AG20443 (cell line): ENCODE measurements at regions not wholly inside any gene's neighbourhood (a gene's known extent, or its start where the extent isn't known, plus 50 kb on each side); places are given as distances from the start of the nearest gene placed in this dataset.
"Not testable (repeated sequence)": the region's sequence is repeated elsewhere in the genome, so short reads cannot be mapped to it uniquely, and the experiment has no call there.

Source experiments
- DNase-seq: peaks from one replicate; pipeline ENCODE4 v3.0.0; 2012; ENCODE audit warnings: low spot score, mixed read lengths

GRCh38 chr6:9186148-9186547 lies 750.8 kb upstream of the SLC35B3 start:
- no peak for DNase-seq

DNA sequence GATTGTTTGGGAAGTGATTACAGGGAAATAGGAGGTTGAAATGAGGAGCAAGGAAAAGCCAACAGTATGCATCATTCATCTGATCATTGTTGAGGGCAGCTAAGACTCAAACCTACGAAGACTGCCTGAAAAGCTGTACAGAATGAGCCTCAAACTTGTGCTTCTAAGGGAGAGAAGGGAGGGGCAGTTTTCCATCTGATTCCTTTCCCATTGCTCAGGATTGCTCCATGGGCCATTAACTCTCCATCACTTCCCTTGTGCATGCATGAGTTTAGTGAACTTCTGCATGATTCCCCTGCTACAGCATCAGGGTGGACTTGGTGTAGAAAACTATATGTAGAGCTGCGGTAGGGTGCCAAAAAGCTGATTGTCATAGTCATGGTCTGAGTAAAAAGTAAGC lies 742.7 kb upstream of the SLC35B3 start:
- DNase-seq: no peak

- DNase-seq: no peak
These were observed 737.9 kb upstream of the SLC35B3 start for GRCh38 chr6:9173229-9173628.

DNA sequence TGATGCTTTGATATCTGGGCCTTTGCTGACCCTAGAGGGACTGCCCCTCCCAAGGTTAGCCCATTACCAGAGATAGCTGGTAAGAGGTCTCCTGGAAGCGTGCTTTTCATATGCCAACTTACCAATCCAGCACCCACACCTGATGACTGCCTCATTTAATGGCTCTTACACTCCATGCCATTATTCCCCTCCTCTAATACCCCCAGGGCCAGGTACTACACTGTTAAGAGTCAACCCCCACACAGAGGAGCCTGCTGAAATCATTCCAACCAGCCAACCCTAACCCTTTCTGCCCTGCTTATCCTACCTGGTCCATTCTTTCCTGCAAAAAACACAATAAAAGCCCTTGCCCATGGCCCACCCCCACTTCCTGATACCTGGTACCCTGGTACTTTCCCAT lies 736.8 kb upstream of the SLC35B3 start:
- DNase-seq: no peak

DNA sequence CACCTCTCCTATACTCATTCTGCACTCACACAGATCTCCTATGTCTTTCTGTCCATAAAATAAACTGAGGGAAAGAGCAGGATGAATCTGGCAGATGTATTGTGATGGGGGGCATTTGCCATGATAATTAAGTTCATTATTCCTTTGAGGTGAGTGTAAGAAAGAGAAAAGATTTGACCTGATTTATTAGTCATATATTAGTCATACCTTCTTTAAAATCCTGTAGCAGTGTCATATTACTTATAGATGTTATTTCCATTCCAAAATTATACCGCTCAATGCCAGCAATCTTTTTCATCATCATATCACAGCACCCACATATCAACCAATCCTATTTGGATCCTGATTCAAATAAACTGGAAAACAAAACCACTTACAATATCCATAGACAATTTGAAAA lies 733.3 kb upstream of the SLC35B3 start:
- no peak for DNase-seq

DNA sequence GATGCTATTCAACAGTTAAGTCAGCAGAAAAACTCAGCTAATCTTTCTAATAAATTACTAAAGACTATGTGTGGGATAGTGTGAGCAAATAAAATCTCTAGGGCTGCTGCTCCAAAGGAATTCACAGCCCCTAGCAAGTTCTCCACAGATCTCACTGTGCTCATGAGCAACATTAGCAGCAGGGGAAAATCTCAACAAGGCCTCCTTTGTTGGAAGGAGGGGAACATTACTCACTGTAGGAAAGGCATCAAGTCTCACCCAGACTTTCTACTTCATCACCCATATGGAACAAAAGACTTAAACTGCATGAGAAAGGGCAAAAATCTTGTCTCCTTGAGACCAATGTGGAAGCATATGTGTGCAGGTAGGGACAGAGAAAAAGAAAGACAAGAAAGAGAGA lies 726.4 kb upstream of the SLC35B3 start:
- no peak for DNase-seq

DNA sequence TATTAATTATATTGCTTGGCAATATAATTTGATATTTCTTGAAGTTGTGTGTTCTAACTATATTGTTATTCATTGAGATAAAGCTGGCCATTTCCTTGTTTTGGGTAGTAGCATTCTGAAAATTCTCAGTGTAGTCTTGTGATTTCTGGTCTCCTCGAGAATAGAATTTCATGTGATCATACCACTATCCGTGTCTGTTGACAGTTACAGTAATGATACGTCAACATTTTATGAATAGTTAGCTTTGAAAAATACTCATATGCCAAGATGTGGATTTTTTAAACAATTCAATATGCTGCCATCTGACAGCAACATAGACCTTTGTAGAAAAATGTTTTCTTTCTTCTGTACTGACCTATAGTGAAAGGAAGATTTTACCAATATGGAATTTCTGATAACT lies 723.7 kb upstream of the SLC35B3 start:
- DNase-seq: no peak

DNA sequence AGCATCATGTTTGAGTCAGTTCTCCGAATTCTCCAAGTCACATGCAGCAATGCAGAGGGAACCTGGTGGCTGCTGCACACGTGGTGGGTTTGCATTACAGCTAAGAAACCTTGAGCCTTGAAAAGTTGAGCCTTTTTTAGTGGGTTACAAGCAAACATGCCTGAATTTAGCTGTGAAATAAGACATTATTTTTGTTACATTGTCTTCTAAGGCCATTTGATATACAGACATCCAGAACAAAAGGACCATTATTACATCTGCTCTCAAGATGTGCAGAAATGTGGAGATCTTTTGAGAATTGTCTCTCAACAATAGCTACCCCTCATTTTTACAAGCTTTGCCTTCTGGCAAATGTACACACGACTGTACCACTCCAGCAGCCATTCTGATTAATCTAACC lies 720.5 kb upstream of the SLC35B3 start:
- no peak for DNase-seq

DNA sequence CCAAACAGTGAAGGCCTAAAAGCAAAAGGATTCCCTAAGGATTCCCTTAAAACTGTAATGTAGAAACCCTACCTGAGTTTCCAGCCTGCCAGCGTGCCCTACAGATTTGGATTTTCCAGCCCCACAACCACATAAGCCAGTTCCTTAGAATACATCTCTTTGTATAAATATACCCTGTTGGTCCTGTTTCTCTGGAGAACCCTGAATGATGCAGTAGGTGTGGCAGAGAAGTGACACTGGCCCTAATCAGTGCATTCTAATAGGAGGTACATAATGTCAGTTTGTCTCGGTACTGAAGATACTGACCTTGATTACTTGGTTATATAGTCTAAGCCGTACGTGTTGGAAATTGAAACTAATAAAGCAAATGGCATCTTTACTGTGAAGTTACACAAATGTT lies 707.8 kb upstream of the SLC35B3 start:
- DNase-seq: no peak

- peak; percentile 21 for DNase-seq
These were observed 705.7 kb upstream of the SLC35B3 start for GRCh38 chr6:9140951-9141460.

- DNase-seq: peak; percentile 22
These were observed 704.8 kb upstream of the SLC35B3 start for GRCh38 chr6:9140172-9140571.

GRCh38 chr6:9139746-9140145 lies 704.4 kb upstream of the SLC35B3 start:
- DNase-seq: peak; percentile 79

DNA sequence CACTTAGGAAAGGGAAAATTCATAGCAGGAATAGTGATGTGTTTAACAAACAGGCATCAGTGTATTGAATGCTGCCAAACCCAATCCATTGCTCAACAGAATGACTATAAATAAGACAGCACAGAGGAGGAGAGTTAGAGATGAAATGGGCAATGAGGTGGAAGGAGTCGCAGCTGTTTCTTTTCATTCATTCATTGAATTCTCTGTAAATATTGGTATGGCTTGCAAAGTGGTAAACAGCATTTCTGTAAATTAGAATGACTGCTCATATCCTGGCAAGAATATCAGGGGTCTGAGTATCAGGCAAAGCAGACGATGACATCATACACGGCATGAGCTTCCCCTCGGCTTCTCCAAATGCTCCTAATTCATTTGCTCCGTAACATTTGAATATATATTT lies 703.6 kb upstream of the SLC35B3 start:
- DNase-seq: peak; percentile 37

- DNase-seq: no peak
These were observed 700.9 kb upstream of the SLC35B3 start for GRCh38 chr6:9136141-9136822.

DNA sequence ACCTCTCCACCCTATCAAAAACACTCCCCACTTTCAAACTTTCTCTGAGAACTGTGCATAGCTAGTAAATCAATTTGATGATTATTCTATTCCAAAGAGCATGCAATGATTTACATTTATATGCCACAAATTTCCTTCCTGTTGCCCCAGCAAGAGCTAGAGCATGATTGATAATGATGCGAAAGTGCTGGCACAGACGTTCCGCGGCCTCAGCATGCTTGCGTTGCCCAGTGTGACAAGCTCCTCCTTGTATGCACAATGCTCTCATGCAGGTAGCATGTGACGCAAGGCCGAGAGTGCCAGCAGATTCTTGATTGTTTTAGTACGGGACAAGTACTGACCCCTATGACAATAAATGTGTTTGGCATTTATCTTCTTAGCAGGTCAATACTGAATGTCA lies 696.3 kb upstream of the SLC35B3 start:
- no peak for DNase-seq

DNA sequence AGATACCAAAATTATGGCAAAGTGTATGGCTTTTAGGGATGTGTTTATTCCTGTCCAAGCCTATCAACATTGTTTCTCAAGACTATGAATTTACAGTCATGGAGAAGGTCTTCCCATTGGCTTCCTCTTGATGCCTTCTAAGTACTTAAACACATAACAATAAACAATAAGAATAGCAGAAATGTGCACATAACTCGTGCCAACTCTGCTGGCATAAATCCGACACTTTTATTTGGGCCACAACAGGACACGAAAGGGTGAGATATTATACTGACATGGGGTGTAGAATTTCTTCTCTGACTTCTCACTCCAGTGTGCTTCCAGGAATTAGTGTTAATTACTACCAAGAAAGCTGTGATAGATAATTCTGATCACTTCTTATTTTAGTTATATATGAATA lies 695.9 kb upstream of the SLC35B3 start:
- no peak for DNase-seq

- DNase-seq: no peak
These were observed 693.6 kb upstream of the SLC35B3 start for GRCh38 chr6:9128970-9129369.

DNA sequence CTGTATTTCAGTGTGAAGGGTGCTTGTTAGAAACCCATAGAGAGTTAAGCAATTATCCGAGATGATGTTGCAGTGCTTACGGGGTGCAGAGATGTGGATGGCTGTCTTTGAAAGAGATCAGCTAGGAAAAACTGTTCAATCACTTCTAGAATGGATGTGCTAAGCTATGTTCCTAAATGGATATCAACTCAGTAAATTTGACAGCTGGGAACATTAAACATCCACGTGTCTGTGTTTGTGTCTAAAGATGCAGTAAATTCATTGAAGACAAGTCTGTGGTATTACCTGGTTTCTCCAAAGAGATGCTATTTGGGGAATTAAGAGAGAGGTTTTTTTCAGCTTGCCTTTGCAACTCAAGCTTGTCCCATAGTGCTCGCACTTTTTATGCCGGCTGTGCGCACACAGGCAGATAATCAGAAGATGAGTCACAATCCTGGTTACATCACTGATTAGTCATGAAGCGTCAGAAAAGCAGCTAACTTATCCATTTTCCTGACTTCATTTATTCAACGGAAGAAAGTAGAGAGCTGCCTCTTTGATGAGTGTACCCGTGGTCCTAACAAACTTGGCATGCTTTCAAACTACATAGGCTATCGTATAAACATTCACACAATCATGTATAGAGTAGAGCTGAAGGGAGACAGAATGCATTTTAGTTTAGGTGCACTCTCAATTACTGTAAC lies 691.7 kb upstream of the SLC35B3 start:
- DNase-seq: peak; percentile 39

- not testable (repeated sequence) for DNase-seq
These were observed 690.7 kb upstream of the SLC35B3 start for GRCh38 chr6:9126034-9126433.

GRCh38 chr6:9121549-9121948 lies 686.2 kb upstream of the SLC35B3 start:
- peak; percentile 85 for DNase-seq

GRCh38 chr6:9116026-9116425 lies 680.7 kb upstream of the SLC35B3 start:
- peak; percentile 75 for DNase-seq

GRCh38 chr6:9112544-9112943 lies 677.2 kb upstream of the SLC35B3 start:
- DNase-seq: no peak

- DNase-seq: no peak
These were observed 668.7 kb upstream of the SLC35B3 start for GRCh38 chr6:9103876-9104521.
